ENCODE measurements at regions not wholly inside any gene's neighbourhood (a gene's known extent, or its start where the extent isn't known, plus 50 kb on each side); places are given as distances from the start of the nearest gene placed in this dataset.

GRCh38 chr6:15781333-15781732 lies 118.5 kb upstream of the DTNBP1 start:
- Histone ChIP-seq H2AK5ac (ENCODE audit: low read length) (no peak overlapping the region), H2BK12ac (ENCODE audit: low read length) (no peak overlapping the region), H3K9me3 (ENCODE audit: insufficient read depth, low read depth, low read length) (no peaks in the 10 kb centered on the region), H3K23ac (ENCODE audit: low read length) (peak overlapping the region; percentile 30), H3K27me3 (ENCODE audit: insufficient read depth, low read length) (no peaks in the 10 kb centered on the region), H3K79me1 (ENCODE audit: low read length) (no peaks in the 10 kb centered on the region), H3K4me1 (ENCODE audit: control insufficient read depth in 1 of 2, insufficient read depth in 2 of 2, low read length in 2 of 2) (no peaks in the 10 kb centered on the region), H2BK120ac (ENCODE audit: insufficient read depth, low read length, poor library complexity) (no peak overlapping the region), H2BK5ac (ENCODE audit: low read depth, low read length, poor library complexity) (no peak overlapping the region), H3K4me2 (ENCODE audit: low read length) (no peak overlapping the region), H3K4ac (ENCODE audit: low read depth, low read length) (no peak overlapping the region), H3K27ac (ENCODE audit: low read depth, low read length) (no peak overlapping the region), H3K79me2 (ENCODE audit: control insufficient read depth, insufficient read depth, low read length, poor library complexity) (no peaks in the 10 kb centered on the region), H3K36me3 (ENCODE audit: control insufficient read depth in 1 of 2, insufficient read depth in 2 of 2, low read length in 2 of 2) (no peaks in the 10 kb centered on the region), H2AFZ (ENCODE audit: insufficient read depth, low read length, poor library complexity) (no peak overlapping the region), H4K12ac (ENCODE audit: low read depth, low read length) (no peak overlapping the region), H4K91ac (ENCODE audit: low read depth, low read length) (no peak overlapping the region), H3K4me3 (ENCODE audit: low read depth, low read length) (no peak overlapping the region), H3K18ac (ENCODE audit: low read length) (no peak overlapping the region), H3K14ac (ENCODE audit: low read length) (no peak overlapping the region), H3K9ac (ENCODE audit: low read length) (no peak overlapping the region), H4K8ac (ENCODE audit: low read depth, low read length) (no peak overlapping the region)
- WGBS (ENCODE audit: extremely low coverage, insufficient coverage, insufficient read length) = no CpG with 5 or more reads among the region's 3 CpGs
- no peak for DNase-seq

DNA sequence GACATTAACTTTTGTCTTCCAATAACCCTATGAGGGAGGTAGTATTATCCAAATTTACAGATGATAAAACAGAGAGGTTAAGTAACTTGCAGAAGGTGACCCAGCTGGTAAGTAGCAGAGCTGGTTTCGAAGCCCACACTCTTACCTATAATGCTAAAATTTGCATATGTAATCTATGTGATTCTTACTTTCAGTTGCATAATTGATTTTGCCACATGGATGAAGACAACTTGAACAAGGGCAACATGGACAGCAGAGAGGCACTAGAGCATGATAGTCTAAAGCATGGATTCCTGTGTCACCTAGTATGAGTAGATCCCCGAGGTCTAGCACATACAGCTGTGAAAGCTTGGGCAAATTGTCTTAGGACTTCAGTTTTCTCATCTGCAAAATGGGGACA lies 117.6 kb upstream of the DTNBP1 start:
- Histone ChIP-seq H2BK5ac (ENCODE audit: low read depth, low read length, poor library complexity) (no peak overlapping the region), H3K4ac (ENCODE audit: low read depth, low read length) (no peak overlapping the region), H4K12ac (ENCODE audit: low read depth, low read length) (no peak overlapping the region), H3K14ac (ENCODE audit: low read length) (no peak overlapping the region), H3K27me3 (ENCODE audit: insufficient read depth, low read length) (no peaks in the 10 kb centered on the region), H3K4me1 (ENCODE audit: control insufficient read depth in 1 of 2, insufficient read depth in 2 of 2, low read length in 2 of 2) (no peaks in the 10 kb centered on the region), H3K9ac (ENCODE audit: low read length) (no peak overlapping the region), H2BK120ac (ENCODE audit: insufficient read depth, low read length, poor library complexity) (no peak overlapping the region), H3K4me2 (ENCODE audit: low read length) (no peak overlapping the region), H3K23ac (ENCODE audit: low read length) (no peak overlapping the region), H3K27ac (ENCODE audit: low read depth, low read length) (no peak overlapping the region), H2AK5ac (ENCODE audit: low read length) (no peak overlapping the region), H2AFZ (ENCODE audit: insufficient read depth, low read length, poor library complexity) (no peak overlapping the region), H4K91ac (ENCODE audit: low read depth, low read length) (no peak overlapping the region), H3K79me2 (ENCODE audit: control insufficient read depth, insufficient read depth, low read length, poor library complexity) (no peaks in the 10 kb centered on the region), H2BK12ac (ENCODE audit: low read length) (no peak overlapping the region), H3K9me3 (ENCODE audit: insufficient read depth, low read depth, low read length) (no peaks in the 10 kb centered on the region), H3K36me3 (ENCODE audit: control insufficient read depth in 1 of 2, insufficient read depth in 2 of 2, low read length in 2 of 2) (no peaks in the 10 kb centered on the region), H4K8ac (ENCODE audit: low read depth, low read length) (no peak overlapping the region), H3K79me1 (ENCODE audit: low read length) (no peaks in the 10 kb centered on the region), H3K18ac (ENCODE audit: low read length) (no peak overlapping the region), H3K4me3 (ENCODE audit: low read depth, low read length) (no peak overlapping the region)
- no CpG with 5 or more reads among the region's 2 CpGs for WGBS (ENCODE audit: extremely low coverage, insufficient coverage, insufficient read length)
- no peak for DNase-seq

- no peak overlapping the region for H4K12ac ChIP-seq (ENCODE audit: low read depth, low read length)
- no peak overlapping the region for H3K4me3 ChIP-seq (ENCODE audit: low read depth, low read length)
- no peak overlapping the region for H3K14ac ChIP-seq (ENCODE audit: low read length)
- no peak overlapping the region for H2BK120ac ChIP-seq (ENCODE audit: insufficient read depth, low read length, poor library complexity)
- WGBS (ENCODE audit: extremely low coverage, insufficient coverage, insufficient read length) = no CpG with 5 or more reads among the region's 3 CpGs
- H2BK12ac ChIP-seq (ENCODE audit: low read length) = no peak overlapping the region
- H3K79me1 ChIP-seq (ENCODE audit: low read length) = no peaks in the 10 kb centered on the region
- no peak for DNase-seq
- no peaks in the 10 kb centered on the region for H3K9me3 ChIP-seq (ENCODE audit: insufficient read depth, low read depth, low read length)
- H3K36me3 ChIP-seq (ENCODE audit: control insufficient read depth in 1 of 2, insufficient read depth in 2 of 2, low read length in 2 of 2) = no peaks in the 10 kb centered on the region
- H3K79me2 ChIP-seq (ENCODE audit: control insufficient read depth, insufficient read depth, low read length, poor library complexity) = no peaks in the 10 kb centered on the region
- no peak overlapping the region for H3K18ac ChIP-seq (ENCODE audit: low read length)
- no peak overlapping the region for H3K23ac ChIP-seq (ENCODE audit: low read length)
- H3K4me1 ChIP-seq (ENCODE audit: control insufficient read depth in 1 of 2, insufficient read depth in 2 of 2, low read length in 2 of 2) = no peaks in the 10 kb centered on the region
- no peak overlapping the region for H4K8ac ChIP-seq (ENCODE audit: low read depth, low read length)
- no peaks in the 10 kb centered on the region for H3K27me3 ChIP-seq (ENCODE audit: insufficient read depth, low read length)
- no peak overlapping the region for H3K4ac ChIP-seq (ENCODE audit: low read depth, low read length)
- H3K4me2 ChIP-seq (ENCODE audit: low read length) = no peak overlapping the region
- H2AFZ ChIP-seq (ENCODE audit: insufficient read depth, low read length, poor library complexity) = no peak overlapping the region
- no peak overlapping the region for H2BK5ac ChIP-seq (ENCODE audit: low read depth, low read length, poor library complexity)
- no peak overlapping the region for H2AK5ac ChIP-seq (ENCODE audit: low read length)
- no peak overlapping the region for H4K91ac ChIP-seq (ENCODE audit: low read depth, low read length)
- H3K27ac ChIP-seq (ENCODE audit: low read depth, low read length) = no peak overlapping the region
- H3K9ac ChIP-seq (ENCODE audit: low read length) = no peak overlapping the region
Observed at GRCh38 chr6:15779726-15780125, 116.9 kb upstream of the DTNBP1 start.

DNA sequence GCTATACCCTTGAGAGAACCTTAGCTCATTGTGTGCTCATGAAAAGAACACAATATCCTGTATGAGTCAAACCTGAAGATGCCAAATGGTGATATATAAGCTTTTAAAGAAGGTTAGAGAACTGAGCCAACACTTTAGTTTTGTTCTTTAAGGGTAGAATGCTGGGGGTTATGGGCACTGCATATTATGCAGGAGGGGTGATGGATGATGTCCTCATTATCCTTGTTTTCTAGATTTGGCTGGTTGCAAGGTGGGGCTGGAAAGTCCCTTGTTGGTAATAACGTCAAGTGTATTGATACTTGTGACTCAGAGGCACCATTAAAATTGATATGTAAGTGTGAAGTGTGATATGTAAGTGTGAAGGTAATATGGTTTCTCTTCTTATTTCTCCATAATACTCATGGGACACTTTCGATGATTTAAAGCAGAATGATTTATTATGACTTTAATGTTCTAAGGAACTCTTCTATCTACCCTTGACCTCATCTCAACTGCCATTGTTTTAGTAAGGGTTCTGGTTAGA lies 113.7 kb upstream of the DTNBP1 start:
- no peak overlapping the region for H3K4me3 ChIP-seq (ENCODE audit: low read depth, low read length)
- no CpG with 5 or more reads among the region's 2 CpGs for WGBS (ENCODE audit: extremely low coverage, insufficient coverage, insufficient read length)
- no peak overlapping the region for H2AK5ac ChIP-seq (ENCODE audit: low read length)
- H3K27me3 ChIP-seq (ENCODE audit: insufficient read depth, low read length) = no peaks in the 10 kb centered on the region
- no peak overlapping the region for H3K9ac ChIP-seq (ENCODE audit: low read length)
- no peak overlapping the region for H3K4ac ChIP-seq (ENCODE audit: low read depth, low read length)
- DNase-seq = no peak
- H3K27ac ChIP-seq (ENCODE audit: low read depth, low read length) = no peak overlapping the region
- no peak overlapping the region for H3K18ac ChIP-seq (ENCODE audit: low read length)
- H2AFZ ChIP-seq (ENCODE audit: insufficient read depth, low read length, poor library complexity) = no peak overlapping the region
- no peaks in the 10 kb centered on the region for H3K36me3 ChIP-seq (ENCODE audit: control insufficient read depth in 1 of 2, insufficient read depth in 2 of 2, low read length in 2 of 2)
- no peak overlapping the region for H4K8ac ChIP-seq (ENCODE audit: low read depth, low read length)
- no peaks in the 10 kb centered on the region for H3K79me2 ChIP-seq (ENCODE audit: control insufficient read depth, insufficient read depth, low read length, poor library complexity)
- H3K4me2 ChIP-seq (ENCODE audit: low read length) = no peak overlapping the region
- H2BK120ac ChIP-seq (ENCODE audit: insufficient read depth, low read length, poor library complexity) = no peak overlapping the region
- no peak overlapping the region for H3K23ac ChIP-seq (ENCODE audit: low read length)
- no peak overlapping the region for H2BK12ac ChIP-seq (ENCODE audit: low read length)
- H4K91ac ChIP-seq (ENCODE audit: low read depth, low read length) = no peak overlapping the region
- no peaks in the 10 kb centered on the region for H3K79me1 ChIP-seq (ENCODE audit: low read length)
- H2BK5ac ChIP-seq (ENCODE audit: low read depth, low read length, poor library complexity) = no peak overlapping the region
- no peak overlapping the region for H4K12ac ChIP-seq (ENCODE audit: low read depth, low read length)
- H3K14ac ChIP-seq (ENCODE audit: low read length) = no peak overlapping the region
- no peaks in the 10 kb centered on the region for H3K9me3 ChIP-seq (ENCODE audit: insufficient read depth, low read depth, low read length)
- no peaks in the 10 kb centered on the region for H3K4me1 ChIP-seq (ENCODE audit: control insufficient read depth in 1 of 2, insufficient read depth in 2 of 2, low read length in 2 of 2)
